Suprapubic skin (tissue), 4 donors: ENCODE measurements at regions not wholly inside any gene's neighbourhood (a gene's known extent, or its start where the extent isn't known, plus 50 kb on each side); places are given as distances from the start of the nearest gene placed in this dataset.

Experiments
- DNase-seq, 2 donors: peaks; one replicate each; pipeline ENCODE4 v3.0.0-alpha.2; 2019; ENCODE audit warnings: low spot score in 2 of 2
- H3K27ac ChIP-seq: fragments of 200-600 bp; sonication (generic); one replicate; pipeline ENCODE4 v1.5.1; 2019
- H3K27me3 ChIP-seq: fragments of 200-600 bp; sonication (generic); one replicate; pipeline ENCODE4 v1.5.1; 2019
- H3K36me3 ChIP-seq: fragments of 200-600 bp; sonication (generic); one replicate; pipeline ENCODE4 v1.5.1; 2019
- H3K4me1 ChIP-seq: fragments of 200-600 bp; sonication (generic); one replicate; pipeline ENCODE4 v1.5.1; 2019
- H3K4me3 ChIP-seq: fragments of 200-600 bp; sonication (generic); one replicate; pipeline ENCODE4 v1.5.1; 2019; ENCODE audit warnings: mild to moderate bottlenecking
- H3K9me3 ChIP-seq: fragments of 200-600 bp; sonication (generic); one replicate; pipeline ENCODE4 v1.5.1; 2019
- EP300 ChIP-seq: sonication (generic); formaldehyde crosslinking; IDR thresholded peaks from one replicate; pipeline ENCODE4 v1.6.1; 2017; ENCODE audit warnings: antibody characterized with exemption
- POLR2A ChIP-seq, 2 donors: fragments of 450-650 bp; IDR thresholded peaks; one replicate each; pipeline ENCODE4 v1.6.1; 2017; ENCODE audit warnings: antibody characterized with exemption in 2 of 2, mild to moderate bottlenecking in 2 of 2, moderate library complexity in 2 of 2
- POLR2AphosphoS5 ChIP-seq, 3 donors: sonication (generic); formaldehyde crosslinking; IDR thresholded peaks; one replicate each; pipeline ENCODE4 v1.6.1; 2017; ENCODE audit warnings: antibody characterized with exemption in 3 of 3
- WGBS: methylation state at CpG from one replicate; pipeline ENCODE4 v1.1.5; 2018; 5-methylcytosine and 5-hydroxymethylcytosine counted together
- TF ChIP-seq, protein P1 (sequence below), 2 donors: fragments of 200-600 bp in 1 of 2; fragments of 450-650 bp in 1 of 2; sonication (generic) in 1 of 2; IDR thresholded peaks; one replicate each; pipeline ENCODE4 v1.5.1; 2016 to 2019; ENCODE audit warnings: antibody characterized with exemption in 2 of 2, mild to moderate bottlenecking in 1 of 2, moderate library complexity in 1 of 2

DNA sequence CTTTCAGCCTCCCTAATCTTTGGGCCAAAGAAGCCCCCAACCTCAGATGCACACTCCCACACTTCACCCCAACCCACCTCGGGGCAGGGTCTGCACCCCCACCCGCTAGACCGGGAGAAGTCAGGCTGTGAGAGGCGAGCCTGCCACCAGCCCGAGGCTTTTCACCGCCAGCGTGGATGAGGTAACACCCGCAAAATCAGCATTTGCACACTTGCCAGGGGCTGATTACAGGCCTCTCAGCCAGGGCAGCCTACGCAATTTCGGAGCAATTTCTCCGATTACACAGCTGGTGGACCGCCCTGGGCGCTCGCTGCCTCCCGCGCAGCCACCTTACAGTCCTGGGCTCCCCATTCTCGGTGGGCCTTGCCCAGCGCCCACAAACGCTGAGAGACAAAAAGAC is 68.5 kb downstream of the FOXD1 start:
- Histone ChIP-seq H3K4me3 (no peak overlapping the region), H3K27me3 (peaks cover 62% of the 10 kb centered on the region), H3K9me3 (peaks cover 5% of the 10 kb centered on the region), H3K36me3 (no peaks in the 10 kb centered on the region), H3K27ac (no peak overlapping the region), H3K4me1 (peaks cover 14% of the 10 kb centered on the region)
- 49% methylated on average over 10 of the region's 19 CpGs for WGBS
- DNase-seq = no peak
- TF ChIP-seq, protein P1, sequence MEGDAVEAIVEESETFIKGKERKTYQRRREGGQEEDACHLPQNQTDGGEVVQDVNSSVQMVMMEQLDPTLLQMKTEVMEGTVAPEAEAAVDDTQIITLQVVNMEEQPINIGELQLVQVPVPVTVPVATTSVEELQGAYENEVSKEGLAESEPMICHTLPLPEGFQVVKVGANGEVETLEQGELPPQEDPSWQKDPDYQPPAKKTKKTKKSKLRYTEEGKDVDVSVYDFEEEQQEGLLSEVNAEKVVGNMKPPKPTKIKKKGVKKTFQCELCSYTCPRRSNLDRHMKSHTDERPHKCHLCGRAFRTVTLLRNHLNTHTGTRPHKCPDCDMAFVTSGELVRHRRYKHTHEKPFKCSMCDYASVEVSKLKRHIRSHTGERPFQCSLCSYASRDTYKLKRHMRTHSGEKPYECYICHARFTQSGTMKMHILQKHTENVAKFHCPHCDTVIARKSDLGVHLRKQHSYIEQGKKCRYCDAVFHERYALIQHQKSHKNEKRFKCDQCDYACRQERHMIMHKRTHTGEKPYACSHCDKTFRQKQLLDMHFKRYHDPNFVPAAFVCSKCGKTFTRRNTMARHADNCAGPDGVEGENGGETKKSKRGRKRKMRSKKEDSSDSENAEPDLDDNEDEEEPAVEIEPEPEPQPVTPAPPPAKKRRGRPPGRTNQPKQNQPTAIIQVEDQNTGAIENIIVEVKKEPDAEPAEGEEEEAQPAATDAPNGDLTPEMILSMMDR (IDR thresholded peaks at IDR 0.05) = no peak
- TF ChIP-seq EP300 (no peak), POLR2A (IDR thresholded peaks at IDR 0.05) (no peak), POLR2AphosphoS5 (IDR thresholded peaks at IDR 0.05) (no peak)

DNA sequence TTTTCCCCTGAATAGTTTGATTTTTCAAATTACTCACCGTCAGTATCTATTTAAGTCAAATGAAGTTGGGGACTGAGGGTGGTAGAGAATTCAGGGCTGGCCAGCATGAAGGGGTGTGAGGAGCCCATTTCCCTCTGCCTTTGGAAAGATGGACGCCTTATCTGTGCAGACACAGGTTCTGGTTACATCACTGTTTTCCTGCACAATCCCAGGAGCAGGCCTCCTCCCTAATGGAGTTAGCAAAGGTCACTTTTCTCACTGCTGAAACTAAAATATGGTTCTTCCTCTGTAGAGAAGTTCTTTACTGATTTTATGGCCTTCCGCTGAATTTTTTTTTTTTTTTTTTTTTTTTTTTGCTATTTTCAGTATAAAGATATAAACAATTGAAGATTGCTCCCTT is 69.1 kb downstream of the FOXD1 start:
- no peak for DNase-seq
- H3K27me3 ChIP-seq = peaks cover 60% of the 10 kb centered on the region
- H3K36me3 ChIP-seq = no peaks in the 10 kb centered on the region
- no peak overlapping the region for H3K27ac ChIP-seq
- TF ChIP-seq POLR2AphosphoS5 (IDR thresholded peaks at IDR 0.05) (no peak), POLR2A (IDR thresholded peaks at IDR 0.05) (no peak), EP300 (no peak)
- TF ChIP-seq, protein P1 (IDR thresholded peaks at IDR 0.05) = no peak
- peaks cover 14% of the 10 kb centered on the region for H3K4me1 ChIP-seq
- peaks cover 3% of the 10 kb centered on the region for H3K9me3 ChIP-seq
- H3K4me3 ChIP-seq = no peak overlapping the region
- WGBS = 90% methylated on average over 3 of the region's 3 CpGs

DNA sequence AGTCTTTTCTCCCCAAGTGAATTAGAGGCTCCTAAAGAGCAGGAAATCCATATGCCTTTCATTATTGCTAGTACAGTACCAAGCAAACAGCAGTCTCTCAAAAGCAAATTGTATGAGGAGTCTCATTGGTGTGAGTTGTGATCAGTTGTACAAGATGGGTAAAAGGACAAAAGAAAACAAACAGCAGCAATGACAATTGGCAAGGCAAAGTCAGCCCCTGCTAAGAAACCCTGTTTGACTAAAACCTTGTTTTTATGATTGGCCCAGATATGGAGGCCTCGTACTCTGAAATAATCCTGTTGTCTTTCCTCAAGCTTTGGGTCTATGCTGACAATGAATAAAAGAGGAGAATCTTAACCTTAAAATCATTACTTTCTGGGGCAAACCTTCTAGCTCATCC is 69.8 kb downstream of the FOXD1 start:
- WGBS = 100% methylated on average over 1 of the region's 1 CpG
- peaks cover 56% of the 10 kb centered on the region for H3K27me3 ChIP-seq

DNA sequence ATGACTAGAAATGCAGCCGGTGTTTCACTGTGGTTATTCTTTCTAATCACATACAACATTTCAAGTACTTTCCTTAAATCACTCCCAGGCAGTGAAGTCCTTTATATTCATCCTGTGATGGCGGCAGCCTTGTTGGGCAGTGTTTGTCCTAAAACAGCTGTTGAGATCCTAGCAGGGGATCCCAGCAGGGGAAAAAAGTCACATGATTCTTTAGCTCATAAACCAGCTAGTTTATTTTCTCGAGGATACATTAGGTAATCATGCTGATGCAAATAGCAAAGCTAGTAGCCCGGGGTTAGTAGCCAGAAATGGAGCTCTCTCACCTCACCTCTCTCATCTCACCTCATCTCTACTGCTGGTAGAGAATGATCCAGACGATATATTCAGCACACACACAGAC is 70.5 kb downstream of the FOXD1 start:
- WGBS = 57% methylated on average over 5 of the region's 5 CpGs
- no peak overlapping the region for H3K4me3 ChIP-seq
- no peak for TF ChIP-seq POLR2AphosphoS5 (IDR thresholded peaks at IDR 0.05)

More for the DNA sequence above, 69.8 kb downstream of the FOXD1 start:
- H3K36me3 ChIP-seq = no peaks in the 10 kb centered on the region
- peaks cover 14% of the 10 kb centered on the region for H3K4me1 ChIP-seq
- H3K9me3 ChIP-seq = peaks cover under 1% of the 10 kb centered on the region
- no peak overlapping the region for H3K4me3 ChIP-seq
- no peak overlapping the region for H3K27ac ChIP-seq
- DNase-seq = no peak
- TF ChIP-seq POLR2A (IDR thresholded peaks at IDR 0.05) (no peak), EP300 (no peak), POLR2AphosphoS5 (IDR thresholded peaks at IDR 0.05) (no peak)
- TF ChIP-seq, protein P1 (IDR thresholded peaks at IDR 0.05) = no peak

DNA sequence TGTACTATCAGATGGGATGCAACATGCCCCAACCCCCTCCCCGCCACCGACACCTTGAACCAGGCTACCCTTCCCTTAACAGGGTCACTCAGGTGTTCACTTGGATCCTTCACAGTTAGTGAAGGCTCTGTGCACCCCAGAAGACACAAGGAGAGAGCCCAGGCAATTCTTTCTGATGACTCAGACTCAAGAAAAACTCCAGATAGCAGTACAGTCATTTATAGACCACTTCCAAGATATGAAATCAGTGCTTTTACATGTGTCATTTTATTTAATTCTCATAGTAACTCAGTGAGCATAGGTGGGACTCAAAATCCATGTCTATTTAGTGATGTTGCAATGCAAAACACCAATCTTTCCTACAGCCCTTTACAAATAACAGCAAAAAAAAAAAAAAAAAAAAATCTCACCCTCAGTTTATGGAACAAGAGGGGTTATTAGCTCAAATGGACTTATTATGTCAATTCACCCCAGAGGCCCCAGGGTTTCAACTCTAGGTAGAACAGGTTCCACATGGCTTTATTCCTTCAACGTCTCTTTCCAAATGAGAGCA is 71.9 kb downstream of the FOXD1 start:
- WGBS = 79% methylated on average over 3 of the region's 3 CpGs
- Histone ChIP-seq H3K36me3 (no peaks in the 10 kb centered on the region), H3K27me3 (peaks cover 47% of the 10 kb centered on the region), H3K9me3 (no peaks in the 10 kb centered on the region), H3K4me3 (no peak overlapping the region), H3K27ac (no peak overlapping the region), H3K4me1 (peaks cover 7% of the 10 kb centered on the region)
- TF ChIP-seq EP300 (no peak), POLR2A (IDR thresholded peaks at IDR 0.05) (no peak), POLR2AphosphoS5 (IDR thresholded peaks at IDR 0.05) (no peak)
- TF ChIP-seq, protein P1 (IDR thresholded peaks at IDR 0.05) = no peak
- no peak for DNase-seq

More for the DNA sequence above, 70.5 kb downstream of the FOXD1 start:
- peaks cover 51% of the 10 kb centered on the region for H3K27me3 ChIP-seq
- peaks cover 14% of the 10 kb centered on the region for H3K4me1 ChIP-seq
- no peak for DNase-seq
- H3K9me3 ChIP-seq = no peaks in the 10 kb centered on the region
- no peaks in the 10 kb centered on the region for H3K36me3 ChIP-seq
- H3K27ac ChIP-seq = no peak overlapping the region

DNA sequence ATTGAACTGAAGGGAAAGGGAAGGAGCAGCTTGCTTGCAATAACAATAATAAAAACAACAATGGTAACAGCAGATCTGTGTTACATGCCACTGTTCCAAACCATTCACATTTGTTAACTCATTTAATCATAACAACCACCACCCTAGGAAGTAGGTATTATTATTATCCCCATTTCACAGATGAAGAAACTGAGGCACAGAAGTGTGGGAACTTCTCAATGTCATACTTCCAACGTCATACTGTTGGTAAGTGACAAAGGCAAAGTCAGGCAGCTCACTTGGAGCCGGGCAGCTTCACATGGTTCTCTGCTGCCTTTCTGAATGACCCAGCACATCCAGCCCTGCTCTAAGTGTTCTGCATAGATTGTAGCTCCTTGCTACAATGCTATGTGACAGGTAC is 72.6 kb downstream of the FOXD1 start:
- 96% methylated on average over 2 of the region's 2 CpGs for WGBS
- no peaks in the 10 kb centered on the region for H3K9me3 ChIP-seq
- no peaks in the 10 kb centered on the region for H3K36me3 ChIP-seq
- H3K4me3 ChIP-seq = no peak overlapping the region
- peaks cover 40% of the 10 kb centered on the region for H3K27me3 ChIP-seq
- H3K27ac ChIP-seq = no peak overlapping the region
- H3K4me1 ChIP-seq = no peaks in the 10 kb centered on the region
- TF ChIP-seq POLR2AphosphoS5 (IDR thresholded peaks at IDR 0.05) = no peak
- TF ChIP-seq EP300 = no peak
- TF ChIP-seq POLR2A (IDR thresholded peaks at IDR 0.05) = no peak
- TF ChIP-seq, protein P1 (IDR thresholded peaks at IDR 0.05) = no peak
- no peak for DNase-seq
